Fibroblast of villous mesenchyme (primary cell): ENCODE measurements at regions not wholly inside any gene's neighbourhood (a gene's known extent, or its start where the extent isn't known, plus 50 kb on each side); places are given as distances from the start of the nearest gene placed in this dataset.

Experiments used
- DNase-seq: peaks from one replicate; pipeline ENCODE4 v3.0.0-alpha.2; 2010; ENCODE audit warnings: low read depth
- H3K4me3 ChIP-seq: 2 replicates; pipeline ENCODE4 v1.5.1; 2011; ENCODE audit warnings: low read depth, mild to moderate bottlenecking, low read length
- TF ChIP-seq, protein P1 (sequence below): IDR thresholded peaks from 2 replicates; pipeline ENCODE4 v1.5.1; 2012; ENCODE audit warnings: low read depth, mild to moderate bottlenecking, low read length; ENCODE audit not compliant: insufficient read depth

DNA sequence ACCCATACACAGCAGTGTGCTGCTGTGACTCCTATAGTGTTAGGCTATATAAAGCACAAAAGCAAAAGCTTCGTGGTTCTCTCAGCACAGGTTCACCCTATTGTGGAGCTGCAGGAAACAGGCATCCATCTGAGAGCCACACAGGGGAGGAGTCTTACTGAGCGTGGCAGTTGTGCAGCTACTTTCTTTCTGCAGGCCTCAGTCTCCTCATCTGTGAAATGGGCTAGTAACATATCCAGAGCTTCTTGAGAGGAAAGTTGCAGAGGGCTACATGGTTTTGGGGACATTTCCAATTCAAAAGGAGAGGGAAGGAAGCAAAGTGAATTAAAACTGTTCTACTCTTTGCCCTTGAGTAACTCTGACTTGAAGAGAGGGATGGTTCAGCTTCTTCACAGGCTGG, 142.0 kb downstream of the FOXD2 start:
- no peak overlapping the region for H3K4me3 ChIP-seq
- no peak for DNase-seq
- TF ChIP-seq, protein P1, sequence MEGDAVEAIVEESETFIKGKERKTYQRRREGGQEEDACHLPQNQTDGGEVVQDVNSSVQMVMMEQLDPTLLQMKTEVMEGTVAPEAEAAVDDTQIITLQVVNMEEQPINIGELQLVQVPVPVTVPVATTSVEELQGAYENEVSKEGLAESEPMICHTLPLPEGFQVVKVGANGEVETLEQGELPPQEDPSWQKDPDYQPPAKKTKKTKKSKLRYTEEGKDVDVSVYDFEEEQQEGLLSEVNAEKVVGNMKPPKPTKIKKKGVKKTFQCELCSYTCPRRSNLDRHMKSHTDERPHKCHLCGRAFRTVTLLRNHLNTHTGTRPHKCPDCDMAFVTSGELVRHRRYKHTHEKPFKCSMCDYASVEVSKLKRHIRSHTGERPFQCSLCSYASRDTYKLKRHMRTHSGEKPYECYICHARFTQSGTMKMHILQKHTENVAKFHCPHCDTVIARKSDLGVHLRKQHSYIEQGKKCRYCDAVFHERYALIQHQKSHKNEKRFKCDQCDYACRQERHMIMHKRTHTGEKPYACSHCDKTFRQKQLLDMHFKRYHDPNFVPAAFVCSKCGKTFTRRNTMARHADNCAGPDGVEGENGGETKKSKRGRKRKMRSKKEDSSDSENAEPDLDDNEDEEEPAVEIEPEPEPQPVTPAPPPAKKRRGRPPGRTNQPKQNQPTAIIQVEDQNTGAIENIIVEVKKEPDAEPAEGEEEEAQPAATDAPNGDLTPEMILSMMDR = no peak

DNA sequence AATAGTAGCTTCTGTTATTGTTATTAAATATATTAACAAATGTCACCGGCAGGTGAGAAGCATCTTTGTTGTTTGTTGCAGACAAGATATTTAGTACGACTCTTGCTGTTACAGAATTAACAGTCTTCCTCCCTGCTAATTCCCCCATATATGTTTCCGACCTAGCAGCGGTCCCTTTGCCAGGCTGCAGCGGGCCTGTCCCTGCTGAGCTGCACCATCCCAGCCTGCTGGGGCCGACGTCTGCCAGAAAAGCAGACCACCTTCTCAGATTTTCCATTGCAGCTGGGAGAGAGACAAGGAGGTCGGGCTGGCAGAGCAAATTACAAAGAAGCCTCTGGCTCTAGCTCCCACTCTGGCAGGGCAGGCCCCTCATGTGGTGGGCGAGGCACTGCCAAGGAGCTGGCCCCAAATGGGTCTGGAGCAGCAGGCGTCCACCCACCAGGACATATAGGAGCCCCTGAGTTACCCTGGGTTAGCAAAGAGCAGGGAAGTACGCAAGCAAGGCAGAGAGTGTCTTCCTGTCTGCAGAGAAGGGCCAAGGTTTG, 142.7 kb downstream of the FOXD2 start:
- TF ChIP-seq, protein P1 = no peak
- no peak for DNase-seq
- no peak overlapping the region for H3K4me3 ChIP-seq

DNA sequence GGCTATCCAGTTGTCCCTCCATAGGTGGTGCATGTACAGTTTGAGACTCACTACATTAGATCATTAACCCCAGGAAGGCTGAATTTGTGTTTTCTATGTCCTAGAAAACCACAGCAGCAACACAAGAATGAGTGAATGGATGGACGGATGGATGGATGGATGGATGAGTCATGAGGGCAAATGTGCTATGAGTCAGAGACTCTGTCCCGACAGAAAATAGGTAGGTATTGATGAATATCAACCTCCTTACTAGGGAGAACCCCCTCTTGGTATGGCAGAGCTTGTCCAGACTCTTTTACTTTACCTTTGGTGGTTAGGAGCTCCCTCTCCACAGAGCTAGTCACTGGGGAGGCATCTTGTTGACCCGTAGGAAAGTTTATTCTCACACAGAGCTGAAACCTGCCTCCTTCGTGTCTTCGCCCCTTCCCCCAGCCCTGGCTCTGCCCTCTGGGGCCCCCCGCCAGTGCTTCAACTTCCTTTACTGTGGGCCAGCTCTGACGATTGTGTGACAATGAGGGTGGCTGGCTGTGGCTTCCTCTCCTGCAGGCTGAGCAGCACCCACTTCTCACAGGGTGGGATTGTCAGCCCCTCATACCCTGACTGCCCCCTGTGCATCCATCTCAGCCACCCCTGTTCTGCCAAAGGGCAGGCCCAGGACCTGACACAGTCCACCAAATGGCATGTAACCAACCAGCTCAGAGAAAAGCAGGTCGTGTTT, 145.2 kb downstream of the FOXD2 start:
- no peak for DNase-seq
- TF ChIP-seq, protein P1 = no peak
- H3K4me3 ChIP-seq = no peak overlapping the region

DNA sequence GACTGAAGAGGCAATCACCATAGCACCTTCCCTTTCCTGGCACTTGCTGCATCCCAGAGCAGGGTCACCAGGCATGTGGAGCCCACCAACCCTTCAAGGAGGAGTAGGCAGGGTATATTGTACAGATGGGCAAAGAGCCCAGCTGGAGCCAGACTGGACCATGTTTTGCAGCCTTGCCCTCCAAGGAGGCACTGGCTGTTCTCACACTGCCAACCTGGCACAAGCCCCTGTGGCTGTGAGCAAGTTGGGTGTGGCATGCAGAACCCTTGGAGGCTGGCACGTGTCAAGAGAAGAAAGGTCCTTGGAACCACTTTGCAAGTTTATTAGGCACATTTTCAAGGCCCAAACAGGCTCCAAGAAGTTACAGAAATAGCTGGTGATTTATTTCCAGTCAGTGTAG, 146.4 kb downstream of the FOXD2 start:
- no peak for DNase-seq
- TF ChIP-seq, protein P1 = no peak
- no peak overlapping the region for H3K4me3 ChIP-seq

DNA sequence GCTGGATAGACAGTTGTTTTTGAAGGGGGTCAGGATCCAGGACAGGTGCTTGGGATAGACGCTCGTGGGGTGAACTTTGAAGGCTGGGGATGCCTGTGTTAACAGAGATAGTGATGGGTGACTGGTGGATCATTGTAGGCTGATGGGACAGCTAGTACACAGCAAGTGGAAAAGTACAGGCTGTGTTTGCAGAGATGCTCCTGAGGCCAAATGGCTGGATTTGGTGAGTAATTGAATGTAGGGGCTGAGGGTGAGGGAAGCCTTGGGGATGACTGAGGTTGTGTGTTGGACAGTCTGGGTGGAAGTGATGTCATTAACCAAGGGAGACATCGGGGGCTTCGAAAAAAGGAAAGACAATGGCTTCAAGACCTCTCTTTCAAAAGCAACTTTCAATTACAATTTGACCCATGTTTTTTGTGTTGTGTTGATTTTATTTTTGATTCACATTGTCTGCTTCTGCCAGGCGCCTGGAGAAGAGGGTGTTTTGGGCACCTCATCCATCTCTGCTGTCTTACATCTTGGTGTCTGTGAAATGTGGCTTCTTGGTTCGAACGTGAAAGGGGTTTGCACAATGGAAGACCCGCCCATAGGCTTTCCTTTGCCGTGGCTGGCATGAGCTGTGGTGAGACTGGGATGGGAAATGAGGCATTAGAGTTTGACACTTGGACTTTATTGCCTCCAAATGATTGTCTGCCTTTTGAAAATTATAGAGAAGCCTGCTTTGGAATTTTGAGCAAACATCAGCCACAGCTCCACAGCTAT, 147.5 kb downstream of the FOXD2 start:
- TF ChIP-seq, protein P1 = no peak
- DNase-seq = no peak
- no peak overlapping the region for H3K4me3 ChIP-seq

DNA sequence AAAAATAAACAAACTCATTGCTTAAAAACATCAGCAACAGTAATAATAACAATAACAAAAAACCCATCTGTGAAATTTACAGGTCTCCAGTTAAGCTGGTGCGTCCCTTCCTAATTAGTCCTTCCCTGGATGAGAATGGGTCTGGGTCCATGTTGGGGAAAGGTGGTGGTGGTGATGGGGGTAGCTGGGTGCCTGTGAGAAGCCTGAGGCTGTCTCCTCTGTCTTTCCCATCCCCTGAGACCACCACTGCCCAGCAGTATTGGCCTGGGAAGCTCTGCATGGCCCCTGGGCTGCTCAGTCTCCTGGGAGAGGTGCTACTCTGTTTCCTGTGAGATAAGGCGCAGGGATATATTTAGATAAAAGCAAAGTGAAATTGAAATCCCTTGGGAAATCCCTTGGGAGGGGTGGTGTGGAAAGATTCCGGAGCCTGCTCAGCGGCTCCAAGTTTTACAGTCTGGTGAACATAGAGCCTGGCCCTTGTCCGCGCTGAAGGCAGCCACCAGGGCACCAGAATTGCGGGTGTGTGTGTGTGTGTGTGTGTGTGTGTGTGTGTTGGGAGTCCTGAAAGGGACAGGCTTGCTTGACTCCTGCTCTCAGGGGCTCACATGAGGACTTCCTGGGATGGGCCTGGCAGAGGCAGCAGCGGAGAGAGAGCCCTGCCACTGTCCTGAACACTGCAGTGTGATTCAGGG, 150.2 kb downstream of the FOXD2 start:
- DNase-seq = no peak
- no peak overlapping the region for H3K4me3 ChIP-seq
- TF ChIP-seq, protein P1 = no peak
